ENCODE measurements at regions not wholly inside any gene's neighbourhood (a gene's known extent, or its start where the extent isn't known, plus 50 kb on each side); places are given as distances from the start of the nearest gene placed in this dataset.
A peak's percentile ranks its signal among the peaks of the same experiment; 100 is the strongest.

DNA sequence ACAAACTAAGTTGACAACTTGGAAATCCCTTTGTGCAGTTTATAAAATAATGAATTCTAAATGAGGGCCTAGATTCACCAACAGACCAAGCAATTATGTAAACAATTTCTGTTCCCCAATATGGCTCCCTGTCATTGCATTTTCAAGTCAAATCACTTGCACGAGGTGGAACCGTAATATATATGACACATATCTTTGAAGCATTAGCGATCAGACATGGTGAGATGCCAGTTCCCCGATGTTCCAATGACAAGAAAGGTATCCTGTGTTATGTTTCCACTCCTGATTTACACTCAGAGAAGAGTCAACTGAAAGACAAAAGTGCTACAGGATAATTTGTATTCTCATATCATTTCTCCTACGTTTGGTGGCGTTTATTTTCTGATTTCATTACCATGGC is 108.5 kb upstream of the TDRD3 start:
- no peaks in the 10 kb centered on the region for H3K4me1 ChIP-seq (ENCODE audit: control insufficient read depth, insufficient read depth, low read length, poor library complexity, severe bottlenecking)
- Mint-ChIP-seq H3K9me3 (peaks cover 0 to 3% (median 0%) of the 10 kb centered on the region in 7 donors), H3K27me3 (peaks cover 33% of the 10 kb centered on the region), H3K27ac (no peak overlapping the region), H3K4me3 (no peak overlapping the region), H3K4me1 (no peaks in the 10 kb centered on the region), H3K36me3 (no peaks in the 10 kb centered on the region)
- ATAC-seq (ENCODE audit: low read depth in 2 of 2): no peak
- H3K36me3 ChIP-seq (ENCODE audit: control insufficient read depth, insufficient read depth, low read length): no peaks in the 10 kb centered on the region
- H3K9me3 ChIP-seq (ENCODE audit: control insufficient read depth in 2 of 2, low read length in 2 of 2): no peaks in the 10 kb centered on the region
- no peaks in the 10 kb centered on the region for H3K27me3 ChIP-seq (ENCODE audit: control insufficient read depth, insufficient read depth, low read length)
- H3K4me3 ChIP-seq (ENCODE audit: low read depth, low read length): no peak overlapping the region
- DNase-seq: no peak
- H3K27ac ChIP-seq (ENCODE audit: insufficient read depth, low read length, poor library complexity, severe bottlenecking): no peak overlapping the region

- no peak for ATAC-seq (ENCODE audit: low read depth in 2 of 2)
- Histone ChIP-seq H3K4me3 (ENCODE audit: low read depth, low read length) (no peak overlapping the region), H3K27ac (ENCODE audit: insufficient read depth, low read length, poor library complexity, severe bottlenecking) (no peak overlapping the region), H3K4me1 (ENCODE audit: control insufficient read depth, insufficient read depth, low read length, poor library complexity, severe bottlenecking) (no peaks in the 10 kb centered on the region), H3K36me3 (ENCODE audit: control insufficient read depth, insufficient read depth, low read length) (no peaks in the 10 kb centered on the region), H3K9me3 (ENCODE audit: control insufficient read depth in 2 of 2, low read length in 2 of 2) (no peaks in the 10 kb centered on the region), H3K27me3 (ENCODE audit: control insufficient read depth, insufficient read depth, low read length) (no peaks in the 10 kb centered on the region)
- Mint-ChIP-seq H3K27ac (no peak overlapping the region), H3K4me1 (no peaks in the 10 kb centered on the region), H3K9me3 (peaks cover 0 to 2% (median 0%) of the 10 kb centered on the region in 7 donors), H3K27me3 (peaks cover 10% of the 10 kb centered on the region), H3K4me3 (no peak overlapping the region), H3K36me3 (no peaks in the 10 kb centered on the region)
- no peak for DNase-seq
Observed at GRCh38 chr13:60303166-60303565, 93.9 kb upstream of the TDRD3 start.

GRCh38 chr13:60311527-60311926 is 85.5 kb upstream of the TDRD3 start:
- H3K4me1 ChIP-seq (ENCODE audit: control insufficient read depth, insufficient read depth, low read length, poor library complexity, severe bottlenecking): no peaks in the 10 kb centered on the region
- H3K4me3 ChIP-seq (ENCODE audit: low read depth, low read length): no peak overlapping the region
- H3K36me3 Mint-ChIP-seq: no peaks in the 10 kb centered on the region
- H3K4me1 Mint-ChIP-seq: peaks cover 0 to 12% (median 8%) of the 10 kb centered on the region in 4 donors
- H3K9me3 ChIP-seq (ENCODE audit: control insufficient read depth in 2 of 2, low read length in 2 of 2): no peaks in the 10 kb centered on the region
- peaks cover 2% of the 10 kb centered on the region for H3K27me3 ChIP-seq (ENCODE audit: control insufficient read depth, insufficient read depth, low read length)
- H3K36me3 ChIP-seq (ENCODE audit: control insufficient read depth, insufficient read depth, low read length): no peaks in the 10 kb centered on the region
- no peak overlapping the region for H3K27ac Mint-ChIP-seq
- DNase-seq (peak in 1 of 3 donors; percentile 29), ATAC-seq (ENCODE audit: low read depth in 2 of 2) (no peak)
- no peak overlapping the region for H3K4me3 Mint-ChIP-seq
- peaks cover 4% of the 10 kb centered on the region for H3K27me3 Mint-ChIP-seq
- peaks cover 0 to 3% (median 0%) of the 10 kb centered on the region in 7 donors for H3K9me3 Mint-ChIP-seq
- no peak overlapping the region for H3K27ac ChIP-seq (ENCODE audit: insufficient read depth, low read length, poor library complexity, severe bottlenecking)

DNA sequence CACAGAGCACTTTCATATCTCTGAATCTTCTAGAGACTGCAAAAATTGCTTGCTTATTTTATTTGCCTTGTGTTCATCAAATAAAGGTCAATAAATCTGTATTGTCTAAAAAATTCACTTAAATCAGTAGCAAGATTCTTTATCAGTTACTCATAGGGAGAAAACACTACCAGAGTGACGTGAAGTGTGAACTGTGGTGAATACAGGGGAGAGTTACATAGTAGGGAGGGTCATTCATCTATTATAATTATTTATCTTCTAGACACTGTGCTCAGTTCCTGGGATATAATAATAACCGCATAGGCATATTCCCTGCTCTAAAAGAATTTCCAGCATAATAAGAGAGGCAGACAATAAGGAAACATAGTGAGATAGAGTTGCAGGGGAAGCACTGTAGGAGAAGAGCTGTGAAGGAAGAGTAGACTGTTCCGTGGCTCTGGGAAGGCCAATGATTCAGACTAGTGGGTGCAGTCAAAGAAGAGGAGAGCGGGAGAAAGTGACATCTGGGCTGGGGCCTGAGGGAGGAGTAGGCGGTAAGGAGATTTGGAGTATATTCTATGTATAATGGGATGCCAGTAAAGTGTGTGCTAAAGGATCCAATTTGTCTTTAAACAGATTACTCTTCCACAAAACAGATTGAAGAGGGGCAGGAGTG is 84.0 kb upstream of the TDRD3 start:
- no peaks in the 10 kb centered on the region for H3K4me1 ChIP-seq (ENCODE audit: control insufficient read depth, insufficient read depth, low read length, poor library complexity, severe bottlenecking)

DNA sequence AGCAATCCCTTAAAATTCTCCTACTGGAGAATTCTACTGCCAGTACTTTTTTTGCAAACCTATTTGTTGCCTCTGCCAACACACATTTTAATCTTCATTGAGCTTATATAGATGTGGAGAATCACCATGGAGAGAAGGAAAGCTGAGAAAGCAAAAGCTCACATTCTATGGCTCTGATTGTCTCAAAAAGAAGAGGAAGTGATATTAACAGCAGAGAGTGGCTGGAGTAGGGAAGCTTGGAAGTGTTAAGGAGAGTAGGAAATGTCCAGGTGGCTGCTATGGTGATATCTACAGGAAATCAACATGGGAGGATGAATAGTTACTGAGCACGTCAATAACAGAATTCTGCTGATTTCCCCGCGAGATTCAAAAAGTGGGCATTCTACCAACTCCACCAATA is 78.8 kb upstream of the TDRD3 start:
- H3K4me3 Mint-ChIP-seq: no peak overlapping the region
- ATAC-seq (ENCODE audit: low read depth in 2 of 2) (no peak), DNase-seq (no peak)
- peaks cover 7% of the 10 kb centered on the region for H3K27me3 Mint-ChIP-seq
- peaks cover 3% of the 10 kb centered on the region for H3K27me3 ChIP-seq (ENCODE audit: control insufficient read depth, insufficient read depth, low read length)
- H3K27ac Mint-ChIP-seq: no peak overlapping the region
- no peaks in the 10 kb centered on the region for H3K4me1 Mint-ChIP-seq
- H3K4me1 ChIP-seq (ENCODE audit: control insufficient read depth, insufficient read depth, low read length, poor library complexity, severe bottlenecking): no peaks in the 10 kb centered on the region
- H3K4me3 ChIP-seq (ENCODE audit: low read depth, low read length): no peak overlapping the region
- H3K9me3 Mint-ChIP-seq: no peaks in the 10 kb centered on the region
- peaks cover 3% of the 10 kb centered on the region for H3K36me3 Mint-ChIP-seq
- H3K27ac ChIP-seq (ENCODE audit: insufficient read depth, low read length, poor library complexity, severe bottlenecking): no peak overlapping the region
- no peaks in the 10 kb centered on the region for H3K9me3 ChIP-seq (ENCODE audit: control insufficient read depth in 2 of 2, low read length in 2 of 2)
- no peaks in the 10 kb centered on the region for H3K36me3 ChIP-seq (ENCODE audit: control insufficient read depth, insufficient read depth, low read length)

More for the DNA sequence above, 84.0 kb upstream of the TDRD3 start:
- no peak overlapping the region for H3K4me3 ChIP-seq (ENCODE audit: low read depth, low read length)
- peaks cover 2% of the 10 kb centered on the region for H3K27me3 ChIP-seq (ENCODE audit: control insufficient read depth, insufficient read depth, low read length)
- H3K27me3 Mint-ChIP-seq: peaks cover 11% of the 10 kb centered on the region
- H3K9me3 Mint-ChIP-seq: peaks cover 0 to 3% (median 0%) of the 10 kb centered on the region in 7 donors
- H3K36me3 Mint-ChIP-seq: no peaks in the 10 kb centered on the region
- no peak overlapping the region for H3K27ac Mint-ChIP-seq
- ATAC-seq (ENCODE audit: low read depth in 2 of 2) (no peak), DNase-seq (no peak)
- no peak overlapping the region for H3K4me3 Mint-ChIP-seq
- no peaks in the 10 kb centered on the region for H3K36me3 ChIP-seq (ENCODE audit: control insufficient read depth, insufficient read depth, low read length)
- H3K4me1 Mint-ChIP-seq: peaks cover 0 to 12% (median 8%) of the 10 kb centered on the region in 4 donors
- no peaks in the 10 kb centered on the region for H3K9me3 ChIP-seq (ENCODE audit: control insufficient read depth in 2 of 2, low read length in 2 of 2)
- no peak overlapping the region for H3K27ac ChIP-seq (ENCODE audit: insufficient read depth, low read length, poor library complexity, severe bottlenecking)

DNA sequence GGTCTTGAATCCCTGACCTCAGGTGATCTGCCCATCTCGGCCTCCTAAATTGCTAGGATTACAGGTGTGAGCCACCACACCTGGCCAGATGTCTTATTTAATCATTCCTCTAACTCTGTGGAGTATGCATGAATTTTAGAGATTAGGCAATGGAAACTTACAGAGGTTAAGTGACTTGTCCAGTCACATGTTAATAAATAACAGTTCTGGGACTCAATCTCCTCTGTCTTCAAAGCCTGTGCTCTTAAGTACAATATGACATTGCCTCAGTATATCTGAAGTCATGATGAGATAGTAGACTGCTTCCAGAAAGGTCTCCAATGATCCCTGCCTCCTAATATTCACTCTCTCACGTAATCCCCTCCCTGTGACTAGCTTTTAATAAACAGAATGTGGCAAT is 72.9 kb upstream of the TDRD3 start:
- H3K9me3 ChIP-seq (ENCODE audit: control insufficient read depth in 2 of 2, low read length in 2 of 2): no peaks in the 10 kb centered on the region
- H3K27ac ChIP-seq (ENCODE audit: insufficient read depth, low read length, poor library complexity, severe bottlenecking): no peak overlapping the region
- Mint-ChIP-seq H3K27me3 (peaks cover 9% of the 10 kb centered on the region), H3K4me3 (no peak overlapping the region), H3K9me3 (peaks cover 0 to 3% (median 0%) of the 10 kb centered on the region in 7 donors), H3K27ac (no peak overlapping the region), H3K36me3 (peaks cover 3% of the 10 kb centered on the region), H3K4me1 (peaks cover 0 to 11% (median 0%) of the 10 kb centered on the region in 4 donors)
- H3K36me3 ChIP-seq (ENCODE audit: control insufficient read depth, insufficient read depth, low read length): no peaks in the 10 kb centered on the region
- peaks cover 7% of the 10 kb centered on the region for H3K27me3 ChIP-seq (ENCODE audit: control insufficient read depth, insufficient read depth, low read length)
- no peak for DNase-seq
- no peaks in the 10 kb centered on the region for H3K4me1 ChIP-seq (ENCODE audit: control insufficient read depth, insufficient read depth, low read length, poor library complexity, severe bottlenecking)
- no peak for ATAC-seq (ENCODE audit: low read depth in 2 of 2)
- no peak overlapping the region for H3K4me3 ChIP-seq (ENCODE audit: low read depth, low read length)

DNA sequence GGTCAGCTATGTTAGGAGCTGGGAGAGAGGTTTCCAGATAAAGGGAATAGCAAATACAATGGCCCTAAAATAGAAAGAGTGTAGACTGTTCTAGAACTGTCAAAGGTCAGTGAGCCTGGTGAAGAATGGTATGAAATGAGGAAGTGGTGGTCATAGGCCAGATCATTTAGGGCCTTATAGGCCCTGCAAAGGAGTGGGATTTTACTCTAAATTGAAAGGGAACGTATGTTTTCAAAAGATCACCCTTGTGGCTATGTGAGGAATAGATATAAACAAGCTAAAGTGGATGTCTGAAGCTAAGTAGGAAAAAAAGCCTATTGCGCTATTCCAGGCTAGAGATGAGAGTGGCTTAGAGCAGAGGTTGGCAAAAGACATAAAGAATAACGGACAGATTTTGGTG is 70.7 kb upstream of the TDRD3 start:
- Histone ChIP-seq H3K4me1 (ENCODE audit: control insufficient read depth, insufficient read depth, low read length, poor library complexity, severe bottlenecking) (no peaks in the 10 kb centered on the region), H3K27ac (ENCODE audit: insufficient read depth, low read length, poor library complexity, severe bottlenecking) (no peak overlapping the region), H3K36me3 (ENCODE audit: control insufficient read depth, insufficient read depth, low read length) (no peaks in the 10 kb centered on the region), H3K4me3 (ENCODE audit: low read depth, low read length) (no peak overlapping the region), H3K9me3 (ENCODE audit: control insufficient read depth in 2 of 2, low read length in 2 of 2) (no peaks in the 10 kb centered on the region), H3K27me3 (ENCODE audit: control insufficient read depth, insufficient read depth, low read length) (peaks cover 4% of the 10 kb centered on the region)
- ATAC-seq (ENCODE audit: low read depth in 2 of 2) (no peak), DNase-seq (no peak)
- H3K27me3 Mint-ChIP-seq: peaks cover 9% of the 10 kb centered on the region
- peaks cover 1% of the 10 kb centered on the region for H3K36me3 Mint-ChIP-seq
- no peak overlapping the region for H3K27ac Mint-ChIP-seq
- peaks cover 0 to 3% (median 0%) of the 10 kb centered on the region in 7 donors for H3K9me3 Mint-ChIP-seq
- no peak overlapping the region for H3K4me3 Mint-ChIP-seq
- peaks cover 0 to 11% (median 0%) of the 10 kb centered on the region in 4 donors for H3K4me1 Mint-ChIP-seq

GRCh38 chr13:60327511-60327910 is 69.5 kb upstream of the TDRD3 start:
- Histone ChIP-seq H3K36me3 (ENCODE audit: control insufficient read depth, insufficient read depth, low read length) (no peaks in the 10 kb centered on the region), H3K27ac (ENCODE audit: insufficient read depth, low read length, poor library complexity, severe bottlenecking) (no peak overlapping the region), H3K27me3 (ENCODE audit: control insufficient read depth, insufficient read depth, low read length) (peaks cover 4% of the 10 kb centered on the region), H3K4me3 (ENCODE audit: low read depth, low read length) (no peak overlapping the region), H3K4me1 (ENCODE audit: control insufficient read depth, insufficient read depth, low read length, poor library complexity, severe bottlenecking) (no peaks in the 10 kb centered on the region), H3K9me3 (ENCODE audit: control insufficient read depth in 2 of 2, low read length in 2 of 2) (no peaks in the 10 kb centered on the region)
- peak overlapping the region in 1 of 3 donors; percentile 54 for H3K27ac Mint-ChIP-seq
- no peak for DNase-seq
- no peak overlapping the region for H3K4me3 Mint-ChIP-seq
- peaks cover 0 to 11% (median 0%) of the 10 kb centered on the region in 4 donors for H3K4me1 Mint-ChIP-seq
- no peaks in the 10 kb centered on the region for H3K36me3 Mint-ChIP-seq
- H3K27me3 Mint-ChIP-seq: peaks cover 9% of the 10 kb centered on the region
- peaks cover 0 to 3% (median 0%) of the 10 kb centered on the region in 7 donors for H3K9me3 Mint-ChIP-seq
- no peak for ATAC-seq (ENCODE audit: low read depth in 2 of 2)
